GM19239 (cell line): ENCODE measurements at regions not wholly inside any gene's neighbourhood (a gene's known extent, or its start where the extent isn't known, plus 50 kb on each side); places are given as distances from the start of the nearest gene placed in this dataset.
A peak's percentile ranks its signal among the peaks of the same experiment; 100 is the strongest.
"Not testable (repeated sequence)": the region's sequence is repeated elsewhere in the genome, so short reads cannot be mapped to it uniquely, and the experiment has no call there.

Experiments used
- DNase-seq: peaks from one replicate; pipeline ENCODE4 v3.0.0; 2011; ENCODE audit warnings: low spot score; ENCODE audit not compliant: insufficient read length
- FAIRE-seq: peaks from 2 replicates; lab custom pipeline; 2011; peaks lifted over from hg19 to GRCh38; lab: Jason Lieb, UNC

- not testable (repeated sequence) for DNase-seq, FAIRE-seq
Observed at GRCh38 chr16:29228664-29229611, 177.6 kb downstream of the NPIPB11 start.

GRCh38 chr16:29227751-29228663, 178.5 kb downstream of the NPIPB11 start:
- not testable (repeated sequence) for DNase-seq
- FAIRE-seq = peak; percentile 55

- no peak for DNase-seq
- no peak for FAIRE-seq
Observed at GRCh38 chr16:29226782-29227181, 179.7 kb downstream of the NPIPB11 start.

- not testable (repeated sequence) for FAIRE-seq, DNase-seq
Observed at GRCh38 chr16:29224675-29225074, 181.8 kb downstream of the NPIPB11 start.

GRCh38 chr16:29222615-29223014, 183.9 kb downstream of the NPIPB11 start:
- not testable (repeated sequence) for FAIRE-seq, DNase-seq

- not testable (repeated sequence) for DNase-seq, FAIRE-seq
Observed at GRCh38 chr16:29222008-29222407, 184.5 kb downstream of the NPIPB11 start.

GRCh38 chr16:29221281-29221955, 185.1 kb downstream of the NPIPB11 start:
- DNase-seq, FAIRE-seq: not testable (repeated sequence)

- FAIRE-seq = not testable (repeated sequence)
Observed at GRCh38 chr16:29220647-29221191, 185.8 kb downstream of the NPIPB11 start.

GRCh38 chr16:29219966-29220646, 186.4 kb downstream of the NPIPB11 start:
- FAIRE-seq, DNase-seq: not testable (repeated sequence)

More at GRCh38 chr16:29220647-29221191, 185.8 kb downstream of the NPIPB11 start:
- not testable (repeated sequence) for DNase-seq

- not testable (repeated sequence) for DNase-seq, FAIRE-seq
Observed at GRCh38 chr16:29219562-29219961, 186.9 kb downstream of the NPIPB11 start.

GRCh38 chr16:29218649-29219048, 187.9 kb downstream of the NPIPB11 start:
- not testable (repeated sequence) for DNase-seq, FAIRE-seq

GRCh38 chr16:29218171-29218570, 188.3 kb downstream of the NPIPB11 start:
- not testable (repeated sequence) for DNase-seq, FAIRE-seq

- DNase-seq, FAIRE-seq: not testable (repeated sequence)
Observed at GRCh38 chr16:29217752-29218126, 188.8 kb downstream of the NPIPB11 start.

GRCh38 chr16:29217104-29217751, 189.3 kb downstream of the NPIPB11 start:
- not testable (repeated sequence) for DNase-seq, FAIRE-seq

- not testable (repeated sequence) for FAIRE-seq
Observed at GRCh38 chr16:29213770-29214169, 192.7 kb downstream of the NPIPB11 start.

GRCh38 chr16:29213251-29213650, 193.3 kb downstream of the NPIPB11 start:
- DNase-seq, FAIRE-seq: not testable (repeated sequence)

More at GRCh38 chr16:29213770-29214169, 192.7 kb downstream of the NPIPB11 start:
- not testable (repeated sequence) for DNase-seq

GRCh38 chr16:29212084-29213027, 194.2 kb downstream of the NPIPB11 start:
- not testable (repeated sequence) for FAIRE-seq, DNase-seq
